HG03354 (cell line): ENCODE measurements at regions not wholly inside any gene's neighbourhood (a gene's known extent, or its start where the extent isn't known, plus 50 kb on each side); places are given as distances from the start of the nearest gene placed in this dataset.
A peak's percentile ranks its signal among the peaks of the same experiment; 100 is the strongest.

Experiments
- ATAC-seq: cut with Tn5 transposase; IDR thresholded peaks from one replicate; pipeline ENCODE4 v1.9.1; 2021; ENCODE audit warnings: mild to moderate bottlenecking; ENCODE audit not compliant: unreplicated experiment, poor library complexity, severe bottlenecking

DNA sequence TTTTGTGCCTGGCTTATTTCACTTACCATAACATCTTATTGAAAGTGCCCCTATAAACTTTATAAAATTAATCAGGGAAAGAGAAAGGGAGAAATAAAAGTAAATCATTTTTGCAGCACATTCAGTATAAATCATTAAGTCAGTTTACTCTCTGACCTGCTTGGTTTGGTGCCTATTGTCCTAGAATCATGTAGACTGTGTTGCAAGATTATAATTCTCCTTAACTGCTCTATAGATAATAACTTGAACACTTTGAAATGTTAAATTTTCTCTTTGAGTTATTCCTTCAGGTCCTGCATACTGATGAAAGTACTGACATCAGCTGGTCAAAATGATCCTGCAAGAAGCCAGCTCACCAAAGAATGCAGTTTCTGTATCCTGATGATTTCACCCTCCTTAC, 969.6 kb upstream of the GJE1 start:
- ATAC-seq, result no peak

GRCh38 chr6:141158740-141159139, 974.0 kb upstream of the GJE1 start:
- no peak for ATAC-seq

DNA sequence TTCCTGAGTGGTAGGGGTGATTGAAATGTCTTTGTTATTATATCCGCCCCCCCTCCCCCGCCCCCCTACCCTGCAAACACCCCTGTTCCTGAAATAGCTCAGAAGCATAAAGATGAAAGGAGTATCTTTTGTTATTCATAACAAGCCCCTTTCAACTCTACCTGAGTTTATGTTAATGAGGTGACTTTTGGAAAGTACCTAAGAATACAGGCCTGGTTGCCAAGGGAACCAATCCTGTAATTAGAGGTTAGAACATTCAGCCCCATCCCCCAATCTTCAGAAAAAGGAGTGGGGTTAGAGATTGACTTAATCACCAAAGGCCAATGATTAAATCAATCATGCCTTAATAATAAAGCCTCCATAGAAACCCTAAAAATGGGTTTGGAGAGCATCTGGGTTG, 979.2 kb upstream of the GJE1 start:
- peak; percentile 72 for ATAC-seq

DNA sequence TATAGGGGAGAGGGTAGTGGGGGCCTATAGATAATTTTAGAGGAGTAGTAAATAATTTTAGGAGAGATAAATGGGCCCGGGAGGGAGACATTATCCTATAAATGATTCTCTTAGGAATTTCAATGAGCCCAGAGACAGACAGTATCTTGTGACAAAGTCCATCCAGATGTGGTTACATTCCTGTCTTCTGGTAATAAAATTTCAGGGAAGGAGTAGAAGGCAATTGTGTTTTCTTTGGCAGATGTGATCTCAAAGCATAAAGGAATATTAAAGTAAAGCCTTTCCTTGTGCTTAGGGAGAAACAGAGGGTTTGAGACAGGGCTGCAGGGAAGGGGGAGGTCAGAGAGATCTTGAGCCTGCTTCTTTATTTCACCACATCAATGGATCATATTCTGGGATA, 979.8 kb upstream of the GJE1 start:
- no peak for ATAC-seq

GRCh38 chr6:141151710-141152417, 980.9 kb upstream of the GJE1 start:
- ATAC-seq, result no peak

GRCh38 chr6:141141870-141142269, 990.9 kb upstream of the GJE1 start:
- no peak for ATAC-seq

DNA sequence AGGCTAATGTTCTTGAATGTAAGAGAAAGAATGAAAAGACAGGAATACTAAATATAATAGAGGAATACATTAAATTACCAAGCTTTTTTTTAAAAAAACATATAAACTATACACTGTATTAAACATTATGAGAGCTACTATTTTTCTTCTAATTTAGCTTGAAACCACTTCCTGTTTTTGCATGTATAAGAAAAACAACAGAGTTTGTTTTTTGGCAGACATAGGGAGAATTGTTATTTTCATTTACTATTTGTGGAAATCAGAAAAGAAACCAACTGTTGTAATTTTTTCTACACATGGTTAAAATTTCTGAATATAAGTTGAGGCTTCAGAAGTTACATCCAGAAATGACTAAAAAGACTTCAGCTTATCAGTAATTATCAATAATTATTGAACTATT, 991.8 kb upstream of the GJE1 start:
- no peak for ATAC-seq

GRCh38 chr6:141139461-141139860, 993.3 kb upstream of the GJE1 start:
- no peak for ATAC-seq

DNA sequence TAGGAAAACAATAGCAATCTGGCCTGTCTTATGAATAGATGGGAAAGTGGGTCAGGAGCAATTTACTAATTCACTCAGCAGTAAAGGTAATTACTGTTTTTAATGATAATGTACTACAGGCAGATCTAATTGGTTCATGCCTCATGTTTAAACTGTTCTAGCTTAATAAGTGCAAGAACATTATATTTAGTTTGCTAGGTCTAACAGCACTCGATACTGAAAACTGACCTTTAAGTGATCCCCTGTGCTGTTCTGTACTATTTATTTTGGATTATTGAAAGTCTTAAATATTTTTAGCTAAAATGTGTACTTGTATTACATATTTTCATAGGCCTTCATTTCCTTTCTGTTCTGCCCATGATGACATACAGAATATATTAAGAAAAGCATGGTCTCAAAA, 998.0 kb upstream of the GJE1 start:
- no peak for ATAC-seq

- no peak for ATAC-seq
These were observed 998.9 kb upstream of the GJE1 start for GRCh38 chr6:141133836-141134235.

- ATAC-seq, result no peak
These were observed 999.4 kb upstream of the GJE1 start for GRCh38 chr6:141133346-141133745.

GRCh38 chr6:141131616-141132015, 1001.1 kb upstream of the GJE1 start:
- ATAC-seq, result no peak

DNA sequence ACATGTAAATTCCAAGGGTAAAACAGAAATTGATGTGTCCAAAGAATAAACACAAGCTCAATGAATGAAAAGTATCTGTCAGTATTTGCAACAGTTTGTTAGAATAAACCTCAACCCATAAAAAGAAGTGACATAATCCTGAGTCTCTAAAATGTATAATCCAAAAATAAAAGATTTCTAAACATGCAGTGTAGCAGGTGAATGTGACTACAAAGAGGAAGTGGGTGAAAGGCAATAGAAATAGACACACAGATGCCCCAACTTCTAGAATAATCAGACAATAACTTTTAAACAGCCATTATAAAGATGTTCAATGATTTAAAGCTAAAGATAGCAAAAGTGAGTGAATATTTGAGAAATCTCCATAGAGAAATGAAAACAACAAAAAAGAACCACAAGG, 1009.2 kb upstream of the GJE1 start:
- ATAC-seq, result no peak

- no peak for ATAC-seq
These were observed 1009.7 kb upstream of the GJE1 start for GRCh38 chr6:141123049-141123448.

- no peak for ATAC-seq
These were observed 1013.7 kb upstream of the GJE1 start for GRCh38 chr6:141118991-141119390.

- no peak for ATAC-seq
These were observed 1014.9 kb upstream of the GJE1 start for GRCh38 chr6:141117874-141118273.

DNA sequence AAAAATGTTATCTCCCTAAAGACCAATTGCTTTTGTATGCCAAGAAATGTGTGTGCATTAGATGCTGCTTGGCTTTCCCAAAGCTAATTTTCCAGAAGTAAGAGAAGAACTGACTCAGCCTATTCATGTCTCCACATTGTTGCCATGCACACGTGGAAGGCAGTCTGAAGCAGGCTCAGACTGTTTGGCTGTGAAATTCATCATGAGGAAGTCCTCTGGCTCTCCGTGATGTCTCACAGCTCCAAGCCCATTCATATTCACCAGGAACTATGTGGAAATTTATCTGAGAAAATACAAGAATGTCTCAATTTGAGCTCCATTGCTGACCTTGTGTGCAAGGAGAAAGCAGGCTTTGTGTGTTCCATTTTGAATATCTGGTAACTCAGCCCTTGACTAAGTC, 1022.2 kb upstream of the GJE1 start:
- ATAC-seq, result no peak

DNA sequence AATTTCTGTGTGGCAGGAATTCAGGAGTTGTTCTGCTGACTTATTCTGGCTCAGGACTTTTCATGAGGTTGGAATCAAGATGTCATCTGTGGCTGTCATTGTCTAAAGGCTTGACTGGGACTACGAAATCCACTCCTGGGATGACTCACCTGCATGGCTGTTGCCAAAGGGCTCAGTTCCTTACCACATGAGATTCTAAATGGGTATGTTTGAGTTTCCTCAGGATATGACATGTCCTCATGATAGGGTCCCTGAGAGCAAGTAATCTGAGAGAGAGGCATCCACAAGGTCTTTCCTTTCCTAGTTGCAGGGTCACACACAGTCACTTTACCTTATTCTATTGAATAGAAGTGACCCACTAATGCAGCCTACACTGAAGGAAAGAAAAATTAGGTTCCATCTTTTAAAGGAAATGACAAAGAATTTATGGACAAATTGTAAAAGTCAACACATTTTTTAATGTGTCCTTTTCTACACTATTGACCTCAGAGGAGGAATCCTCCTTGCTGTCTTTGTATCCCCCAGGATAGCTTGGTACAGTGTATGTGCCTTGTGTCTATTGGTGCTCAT, 1025.0 kb upstream of the GJE1 start:
- ATAC-seq, result no peak

DNA sequence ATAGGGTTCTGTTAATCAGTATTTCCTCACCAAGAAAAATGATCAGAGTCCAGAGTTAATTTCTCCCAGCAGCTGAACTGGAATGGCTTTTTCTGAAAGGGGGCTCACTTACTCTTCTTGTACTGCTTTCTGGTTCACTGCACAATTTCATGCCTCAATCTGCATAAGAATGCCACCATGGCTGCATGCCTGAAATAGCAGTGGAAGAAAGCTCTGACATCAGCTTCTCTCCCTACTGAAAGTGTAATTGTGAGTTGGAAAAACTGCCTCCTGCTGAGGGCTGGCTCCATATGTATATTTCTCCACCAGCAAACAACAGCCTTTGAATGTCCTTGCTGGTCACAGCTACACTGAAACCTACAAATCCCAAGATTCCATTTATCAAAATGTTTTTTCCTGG, 1027.2 kb upstream of the GJE1 start:
- ATAC-seq, result no peak

DNA sequence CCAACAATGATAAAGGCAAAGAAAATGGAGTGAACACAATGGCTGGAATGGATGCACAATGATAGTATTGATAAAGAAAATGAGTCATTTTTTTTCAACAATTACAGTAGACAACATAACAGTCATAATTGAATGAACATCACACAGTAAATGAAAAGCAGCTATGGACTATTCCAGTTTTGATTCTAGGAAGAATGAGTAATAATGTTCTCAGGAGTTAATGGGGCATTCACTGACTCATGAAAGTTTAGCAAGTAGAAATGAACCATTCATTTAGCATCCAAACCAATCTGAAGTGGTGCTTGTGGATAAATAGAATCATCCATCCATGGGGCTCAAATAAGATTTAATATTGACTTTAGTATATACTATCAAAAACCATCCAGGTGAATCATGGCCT, 1029.5 kb upstream of the GJE1 start:
- ATAC-seq, result no peak

DNA sequence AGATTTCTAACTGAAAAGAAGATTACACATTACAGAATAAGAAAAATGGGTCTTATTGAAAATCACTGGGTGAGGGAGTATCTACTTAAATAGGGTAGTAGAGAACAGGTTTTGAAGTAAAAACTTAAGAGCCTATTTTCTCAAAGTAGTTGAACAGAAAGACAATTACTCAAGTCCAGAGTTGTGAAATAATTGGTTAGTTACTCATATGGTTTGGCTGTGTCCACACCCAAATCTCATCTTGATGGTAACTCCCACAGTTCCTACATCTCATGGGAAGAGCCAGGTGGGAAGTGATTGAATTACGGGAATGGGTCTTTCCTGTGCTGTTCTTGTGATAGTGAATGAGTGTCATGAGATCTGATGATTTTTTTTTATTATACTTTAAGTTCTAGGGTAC, 1035.3 kb upstream of the GJE1 start:
- ATAC-seq, result no peak

- ATAC-seq, result no peak
These were observed 1037.4 kb upstream of the GJE1 start for GRCh38 chr6:141095308-141095707.
